ENCODE measurements at regions not wholly inside any gene's neighbourhood (a gene's known extent, or its start where the extent isn't known, plus 50 kb on each side); places are given as distances from the start of the nearest gene placed in this dataset.
A peak's percentile ranks its signal among the peaks of the same experiment; 100 is the strongest.

- Histone ChIP-seq H2BK120ac (ENCODE audit: insufficient read depth, low read length, poor library complexity) (no peak overlapping the region), H4K91ac (ENCODE audit: low read depth, low read length) (no peak overlapping the region), H3K4me3 (ENCODE audit: low read depth, low read length) (no peak overlapping the region), H3K27me3 (ENCODE audit: insufficient read depth, low read length) (no peaks in the 10 kb centered on the region), H3K27ac (ENCODE audit: low read depth, low read length) (no peak overlapping the region), H3K9ac (ENCODE audit: low read length) (no peak overlapping the region), H3K4me1 (ENCODE audit: control insufficient read depth in 1 of 2, insufficient read depth in 2 of 2, low read length in 2 of 2) (no peaks in the 10 kb centered on the region), H2AFZ (ENCODE audit: insufficient read depth, low read length, poor library complexity) (no peak overlapping the region), H3K4me2 (ENCODE audit: low read length) (no peak overlapping the region), H2BK12ac (ENCODE audit: low read length) (no peak overlapping the region), H4K12ac (ENCODE audit: low read depth, low read length) (no peak overlapping the region), H2AK5ac (ENCODE audit: low read length) (no peak overlapping the region), H3K9me3 (ENCODE audit: insufficient read depth, low read depth, low read length) (peaks cover 2% of the 10 kb centered on the region), H3K79me1 (ENCODE audit: low read length) (no peaks in the 10 kb centered on the region), H3K18ac (ENCODE audit: low read length) (no peak overlapping the region), H3K23ac (ENCODE audit: low read length) (no peak overlapping the region), H3K36me3 (ENCODE audit: control insufficient read depth in 1 of 2, insufficient read depth in 2 of 2, low read length in 2 of 2) (no peaks in the 10 kb centered on the region), H3K4ac (ENCODE audit: low read depth, low read length) (no peak overlapping the region), H2BK5ac (ENCODE audit: low read depth, low read length, poor library complexity) (no peak overlapping the region), H4K8ac (ENCODE audit: low read depth, low read length) (no peak overlapping the region), H3K79me2 (ENCODE audit: control insufficient read depth, insufficient read depth, low read length, poor library complexity) (no peaks in the 10 kb centered on the region), H3K14ac (ENCODE audit: low read length) (no peak overlapping the region)
- DNase-seq, result peak in 1 of 2 donors; percentile 46
- WGBS (ENCODE audit: extremely low coverage, insufficient coverage, insufficient read length), result no CpG with 5 or more reads among the region's 2 CpGs
Measured at GRCh38 chr2:62284471-62284870, 88.6 kb downstream of the B3GNT2 start.

GRCh38 chr2:62283147-62283546 lies 87.2 kb downstream of the B3GNT2 start:
- no peaks in the 10 kb centered on the region for H3K79me1 ChIP-seq (ENCODE audit: low read length)
- no peak overlapping the region for H3K4ac ChIP-seq (ENCODE audit: low read depth, low read length)
- no peak overlapping the region for H2BK120ac ChIP-seq (ENCODE audit: insufficient read depth, low read length, poor library complexity)
- no peak overlapping the region for H2BK5ac ChIP-seq (ENCODE audit: low read depth, low read length, poor library complexity)
- DNase-seq, result no peak
- no peak overlapping the region for H2AK5ac ChIP-seq (ENCODE audit: low read length)
- no peak overlapping the region for H3K4me2 ChIP-seq (ENCODE audit: low read length)
- H3K27ac ChIP-seq (ENCODE audit: low read depth, low read length), result no peak overlapping the region
- H3K4me1 ChIP-seq (ENCODE audit: control insufficient read depth in 1 of 2, insufficient read depth in 2 of 2, low read length in 2 of 2), result no peaks in the 10 kb centered on the region
- no CpG with 5 or more reads among the region's 1 CpG for WGBS (ENCODE audit: extremely low coverage, insufficient coverage, insufficient read length)
- no peaks in the 10 kb centered on the region for H3K27me3 ChIP-seq (ENCODE audit: insufficient read depth, low read length)
- H3K9ac ChIP-seq (ENCODE audit: low read length), result no peak overlapping the region
- no peak overlapping the region for H3K14ac ChIP-seq (ENCODE audit: low read length)
- no peak overlapping the region for H4K8ac ChIP-seq (ENCODE audit: low read depth, low read length)
- no peak overlapping the region for H4K91ac ChIP-seq (ENCODE audit: low read depth, low read length)
- H3K23ac ChIP-seq (ENCODE audit: low read length), result no peak overlapping the region
- no peak overlapping the region for H2AFZ ChIP-seq (ENCODE audit: insufficient read depth, low read length, poor library complexity)
- H3K18ac ChIP-seq (ENCODE audit: low read length), result no peak overlapping the region
- no peak overlapping the region for H2BK12ac ChIP-seq (ENCODE audit: low read length)
- H3K4me3 ChIP-seq (ENCODE audit: low read depth, low read length), result no peak overlapping the region
- peaks cover 0 to 1% of the 10 kb centered on the region in 2 experiments for H3K36me3 ChIP-seq (ENCODE audit: control insufficient read depth in 1 of 2, insufficient read depth in 2 of 2, low read length in 2 of 2)
- H3K79me2 ChIP-seq (ENCODE audit: control insufficient read depth, insufficient read depth, low read length, poor library complexity), result no peaks in the 10 kb centered on the region
- no peak overlapping the region for H4K12ac ChIP-seq (ENCODE audit: low read depth, low read length)
- H3K9me3 ChIP-seq (ENCODE audit: insufficient read depth, low read depth, low read length), result peaks cover 3% of the 10 kb centered on the region

GRCh38 chr2:62281663-62282062 lies 85.7 kb downstream of the B3GNT2 start:
- Histone ChIP-seq H2BK120ac (ENCODE audit: insufficient read depth, low read length, poor library complexity) (no peak overlapping the region), H3K36me3 (ENCODE audit: control insufficient read depth in 1 of 2, insufficient read depth in 2 of 2, low read length in 2 of 2) (peaks cover 0 to 2% of the 10 kb centered on the region in 2 experiments), H4K8ac (ENCODE audit: low read depth, low read length) (no peak overlapping the region), H3K4me1 (ENCODE audit: control insufficient read depth in 1 of 2, insufficient read depth in 2 of 2, low read length in 2 of 2) (no peaks in the 10 kb centered on the region), H3K23ac (ENCODE audit: low read length) (no peak overlapping the region), H3K9ac (ENCODE audit: low read length) (no peak overlapping the region), H3K18ac (ENCODE audit: low read length) (no peak overlapping the region), H3K27me3 (ENCODE audit: insufficient read depth, low read length) (no peaks in the 10 kb centered on the region), H2AFZ (ENCODE audit: insufficient read depth, low read length, poor library complexity) (no peak overlapping the region), H3K79me1 (ENCODE audit: low read length) (no peaks in the 10 kb centered on the region), H2BK12ac (ENCODE audit: low read length) (no peak overlapping the region), H3K79me2 (ENCODE audit: control insufficient read depth, insufficient read depth, low read length, poor library complexity) (no peaks in the 10 kb centered on the region), H3K4me3 (ENCODE audit: low read depth, low read length) (no peak overlapping the region), H3K4ac (ENCODE audit: low read depth, low read length) (no peak overlapping the region), H4K12ac (ENCODE audit: low read depth, low read length) (no peak overlapping the region), H3K27ac (ENCODE audit: low read depth, low read length) (no peak overlapping the region), H3K9me3 (ENCODE audit: insufficient read depth, low read depth, low read length) (peaks cover 9% of the 10 kb centered on the region), H2BK5ac (ENCODE audit: low read depth, low read length, poor library complexity) (no peak overlapping the region), H3K4me2 (ENCODE audit: low read length) (no peak overlapping the region), H3K14ac (ENCODE audit: low read length) (no peak overlapping the region), H4K91ac (ENCODE audit: low read depth, low read length) (no peak overlapping the region), H2AK5ac (ENCODE audit: low read length) (no peak overlapping the region)
- no CpG with 5 or more reads among the region's 1 CpG for WGBS (ENCODE audit: extremely low coverage, insufficient coverage, insufficient read length)
- DNase-seq, result no peak

GRCh38 chr2:62277688-62278087 lies 81.8 kb downstream of the B3GNT2 start:
- no peak overlapping the region for H3K9ac ChIP-seq (ENCODE audit: low read length)
- no peak overlapping the region for H3K23ac ChIP-seq (ENCODE audit: low read length)
- H3K36me3 ChIP-seq (ENCODE audit: control insufficient read depth in 1 of 2, insufficient read depth in 2 of 2, low read length in 2 of 2), result peaks cover 0 to 2% of the 10 kb centered on the region in 2 experiments
- no peak overlapping the region for H3K4me2 ChIP-seq (ENCODE audit: low read length)
- no peak overlapping the region for H4K12ac ChIP-seq (ENCODE audit: low read depth, low read length)
- no peak for DNase-seq
- no peak overlapping the region for H3K14ac ChIP-seq (ENCODE audit: low read length)
- no peak overlapping the region for H2BK5ac ChIP-seq (ENCODE audit: low read depth, low read length, poor library complexity)
- no peak overlapping the region for H2AK5ac ChIP-seq (ENCODE audit: low read length)
- H2BK12ac ChIP-seq (ENCODE audit: low read length), result no peak overlapping the region
- no peaks in the 10 kb centered on the region for H3K79me2 ChIP-seq (ENCODE audit: control insufficient read depth, insufficient read depth, low read length, poor library complexity)
- no peak overlapping the region for H3K4ac ChIP-seq (ENCODE audit: low read depth, low read length)
- H3K79me1 ChIP-seq (ENCODE audit: low read length), result no peaks in the 10 kb centered on the region
- no CpG with 5 or more reads among the region's 1 CpG for WGBS (ENCODE audit: extremely low coverage, insufficient coverage, insufficient read length)
- no peak overlapping the region for H2AFZ ChIP-seq (ENCODE audit: insufficient read depth, low read length, poor library complexity)
- no peaks in the 10 kb centered on the region for H3K27me3 ChIP-seq (ENCODE audit: insufficient read depth, low read length)
- no peak overlapping the region for H2BK120ac ChIP-seq (ENCODE audit: insufficient read depth, low read length, poor library complexity)
- H3K27ac ChIP-seq (ENCODE audit: low read depth, low read length), result no peak overlapping the region
- H3K18ac ChIP-seq (ENCODE audit: low read length), result no peak overlapping the region
- H3K4me3 ChIP-seq (ENCODE audit: low read depth, low read length), result no peak overlapping the region
- no peak overlapping the region for H4K91ac ChIP-seq (ENCODE audit: low read depth, low read length)
- peaks cover 7% of the 10 kb centered on the region for H3K9me3 ChIP-seq (ENCODE audit: insufficient read depth, low read depth, low read length)
- H3K4me1 ChIP-seq (ENCODE audit: control insufficient read depth in 1 of 2, insufficient read depth in 2 of 2, low read length in 2 of 2), result no peaks in the 10 kb centered on the region
- H4K8ac ChIP-seq (ENCODE audit: low read depth, low read length), result no peak overlapping the region

Measured in trophoblast cell (in vitro differentiated cells and primary cell).